Neural crest cell (in vitro differentiated cells): ENCODE measurements at regions not wholly inside any gene's neighbourhood (a gene's known extent, or its start where the extent isn't known, plus 50 kb on each side); places are given as distances from the start of the nearest gene placed in this dataset.

Experiments used
- DNase-seq: peaks from one replicate; pipeline ENCODE4 v3.0.0; 2021; ENCODE audit warnings: low read depth, mixed read lengths, low spot score
- H3K27ac Mint-ChIP-seq: one replicate; pipeline ENCODE4 v1.8.0; 2021; ENCODE audit warnings: mild to moderate bottlenecking, mixed read lengths; ENCODE audit not compliant: unreplicated experiment
- H3K27me3 Mint-ChIP-seq: 2 replicates; pipeline ENCODE4 v1.8.0; 2021; ENCODE audit warnings: low read depth, mild to moderate bottlenecking, mixed read lengths
- H3K36me3 Mint-ChIP-seq: 2 replicates; pipeline ENCODE4 v1.8.0; 2021; ENCODE audit warnings: low read depth, mild to moderate bottlenecking, mixed read lengths
- H3K4me1 Mint-ChIP-seq: 2 replicates; pipeline ENCODE4 v1.8.0; 2021; ENCODE audit warnings: mixed read lengths
- H3K4me3 Mint-ChIP-seq: one replicate; pipeline ENCODE4 v1.8.0; 2021; ENCODE audit warnings: mild to moderate bottlenecking, mixed read lengths
- H3K9me3 Mint-ChIP-seq: 2 replicates; pipeline ENCODE4 v1.8.0; 2021; ENCODE audit warnings: mixed read lengths
- CTCF ChIP-seq: fragments of 200-600 bp; sonication (generic); conservative IDR thresholded peaks from 2 replicates; pipeline ENCODE4 v1.5.0; 2021; ENCODE audit warnings: antibody characterized with exemption, mild to moderate bottlenecking

GRCh38 chr1:64397541-64397940, 72.4 kb upstream of the CACHD1 start:
- H3K36me3 Mint-ChIP-seq, result no peaks in the 10 kb centered on the region
- peaks cover 2% of the 10 kb centered on the region for H3K4me1 Mint-ChIP-seq
- TF ChIP-seq CTCF, result no peak
- H3K9me3 Mint-ChIP-seq, result no peaks in the 10 kb centered on the region
- no peaks in the 10 kb centered on the region for H3K27me3 Mint-ChIP-seq
- no peak for DNase-seq
- H3K4me3 Mint-ChIP-seq, result no peak overlapping the region
- H3K27ac Mint-ChIP-seq, result no peak overlapping the region

- Mint-ChIP-seq H3K4me3 (no peak overlapping the region), H3K36me3 (no peaks in the 10 kb centered on the region), H3K27me3 (no peaks in the 10 kb centered on the region), H3K9me3 (no peaks in the 10 kb centered on the region), H3K4me1 (no peaks in the 10 kb centered on the region), H3K27ac (no peak overlapping the region)
- DNase-seq, result no peak
- no peak for TF ChIP-seq CTCF
Measured at GRCh38 chr1:64398936-64399335, 71.0 kb upstream of the CACHD1 start.

- no peaks in the 10 kb centered on the region for H3K27me3 Mint-ChIP-seq
- H3K9me3 Mint-ChIP-seq, result no peaks in the 10 kb centered on the region
- no peak for TF ChIP-seq CTCF
Measured at GRCh38 chr1:64401285-64401684, 68.6 kb upstream of the CACHD1 start.

GRCh38 chr1:64403331-64403730, 66.6 kb upstream of the CACHD1 start:
- H3K36me3 Mint-ChIP-seq, result no peaks in the 10 kb centered on the region
- H3K9me3 Mint-ChIP-seq, result peaks cover 2% of the 10 kb centered on the region
- no peak for TF ChIP-seq CTCF
- no peak overlapping the region for H3K4me3 Mint-ChIP-seq
- H3K27me3 Mint-ChIP-seq, result no peaks in the 10 kb centered on the region
- no peak for DNase-seq
- H3K4me1 Mint-ChIP-seq, result no peaks in the 10 kb centered on the region
- no peak overlapping the region for H3K27ac Mint-ChIP-seq

More at GRCh38 chr1:64401285-64401684, 68.6 kb upstream of the CACHD1 start:
- Mint-ChIP-seq H3K4me3 (no peak overlapping the region), H3K36me3 (no peaks in the 10 kb centered on the region), H3K4me1 (no peaks in the 10 kb centered on the region), H3K27ac (no peak overlapping the region)
- DNase-seq, result no peak

GRCh38 chr1:64404202-64404601, 65.7 kb upstream of the CACHD1 start:
- H3K27me3 Mint-ChIP-seq, result no peaks in the 10 kb centered on the region
- DNase-seq, result no peak
- no peak for TF ChIP-seq CTCF
- H3K27ac Mint-ChIP-seq, result no peak overlapping the region
- no peak overlapping the region for H3K4me3 Mint-ChIP-seq
- no peaks in the 10 kb centered on the region for H3K4me1 Mint-ChIP-seq
- H3K9me3 Mint-ChIP-seq, result peaks cover 2% of the 10 kb centered on the region
- no peaks in the 10 kb centered on the region for H3K36me3 Mint-ChIP-seq

GRCh38 chr1:64405833-64406232, 64.1 kb upstream of the CACHD1 start:
- no peak for TF ChIP-seq CTCF
- Mint-ChIP-seq H3K9me3 (peaks cover 2% of the 10 kb centered on the region), H3K4me3 (no peak overlapping the region), H3K4me1 (no peaks in the 10 kb centered on the region), H3K27me3 (no peaks in the 10 kb centered on the region), H3K27ac (no peak overlapping the region), H3K36me3 (no peaks in the 10 kb centered on the region)
- DNase-seq, result no peak
